Left kidney (tissue), 1 donor: ENCODE measurements at regions not wholly inside any gene's neighbourhood (a gene's known extent, or its start where the extent isn't known, plus 50 kb on each side); places are given as distances from the start of the nearest gene placed in this dataset.
"Not testable (repeated sequence)": the region's sequence is repeated elsewhere in the genome, so short reads cannot be mapped to it uniquely, and the experiment has no call there.

ENCODE experiments used
- DNase-seq: peaks from one replicate; pipeline ENCODE4 v3.0.0-alpha.2; 2013

DNA sequence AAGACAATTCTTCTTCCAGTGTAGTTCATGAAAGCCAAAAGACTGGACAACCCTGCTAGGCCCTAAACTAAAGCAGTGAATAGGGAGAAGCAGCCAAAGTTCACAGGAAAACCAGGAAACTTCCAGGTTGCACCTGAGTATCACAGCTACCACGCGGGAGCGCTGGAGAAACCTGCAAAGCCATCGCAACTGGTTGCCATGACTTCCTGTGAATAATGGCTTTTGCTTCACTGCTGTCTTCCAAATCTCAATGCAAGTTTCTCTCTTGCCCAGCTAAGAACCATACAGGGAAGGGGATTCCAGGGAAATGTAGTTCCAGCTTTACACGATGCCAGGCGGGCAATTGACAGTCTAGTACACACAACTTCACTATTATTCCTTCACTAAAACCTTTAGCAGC, 114.1 kb downstream of the GXYLT1 start:
- DNase-seq = no peak

DNA sequence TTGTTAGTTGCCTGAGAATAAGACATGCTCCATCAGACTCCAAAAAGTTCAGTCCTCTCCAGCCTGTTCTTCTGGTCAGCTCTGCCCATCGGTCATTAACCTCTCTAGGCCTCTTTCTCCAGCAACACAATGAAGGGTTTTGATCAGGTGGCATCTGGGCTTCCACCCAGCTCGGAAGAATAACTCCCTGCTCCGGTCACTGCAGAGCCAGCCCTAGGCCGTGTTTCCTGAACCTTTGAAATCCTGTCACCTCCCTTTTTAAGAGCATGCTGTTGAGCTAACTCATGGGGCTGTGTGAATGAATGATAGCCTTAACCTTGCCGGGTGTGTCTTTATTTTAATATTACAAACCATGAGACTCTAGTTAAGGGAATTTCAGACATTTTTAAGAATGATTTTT, 117.1 kb downstream of the GXYLT1 start:
- DNase-seq = no peak

DNA sequence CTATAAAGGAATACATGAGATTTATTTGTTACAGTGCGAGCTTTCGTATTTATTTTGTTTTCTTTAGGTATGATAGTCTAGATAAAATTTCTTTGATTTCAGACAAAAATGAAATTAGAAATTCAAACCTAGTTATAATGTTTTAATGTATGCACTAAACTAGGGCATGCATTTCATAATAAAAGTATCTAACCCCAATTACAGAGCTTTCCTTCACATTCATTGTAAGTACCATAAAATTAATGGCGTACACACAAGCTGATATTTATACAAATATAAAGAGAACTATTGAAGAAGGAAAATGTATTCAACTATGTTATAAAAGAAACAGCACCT, 120.2 kb downstream of the GXYLT1 start:
- no peak for DNase-seq

DNA sequence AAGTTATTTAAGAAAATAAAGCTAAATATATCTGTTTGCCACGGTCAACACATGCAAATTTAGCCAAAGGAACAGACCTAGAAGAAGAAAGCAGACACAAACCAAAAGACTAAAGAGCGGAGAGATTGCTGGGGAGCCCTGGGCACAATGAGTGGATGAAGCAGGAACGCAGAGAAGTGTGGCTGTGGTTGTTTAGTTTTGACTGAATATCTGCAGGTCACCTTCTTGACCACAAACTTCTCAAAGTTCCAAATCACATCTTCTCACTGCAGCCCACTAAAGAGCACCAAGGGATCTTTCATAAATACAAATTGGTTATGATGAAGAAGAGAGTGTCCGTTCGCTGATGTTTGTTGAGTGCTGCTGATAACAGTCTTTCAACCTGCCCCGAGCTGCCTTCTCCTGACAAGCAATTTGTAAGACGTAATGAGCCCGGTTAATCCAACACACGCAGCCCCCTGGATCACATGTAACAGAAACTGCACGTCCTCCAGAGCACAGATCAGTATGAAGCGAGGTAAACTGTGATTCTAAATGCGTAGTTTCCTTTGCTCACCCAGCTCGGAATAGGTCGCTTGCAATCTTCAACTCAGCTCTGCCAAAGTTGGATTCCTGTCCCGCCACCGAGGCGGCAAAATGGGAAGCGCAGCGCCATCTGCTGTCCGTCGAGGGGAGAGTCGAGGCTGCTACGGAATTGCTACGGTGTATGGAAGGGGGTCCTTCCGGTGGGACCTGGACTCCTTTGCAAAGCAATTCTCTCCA, 120.8 kb downstream of the GXYLT1 start:
- peak; percentile 81 for DNase-seq

DNA sequence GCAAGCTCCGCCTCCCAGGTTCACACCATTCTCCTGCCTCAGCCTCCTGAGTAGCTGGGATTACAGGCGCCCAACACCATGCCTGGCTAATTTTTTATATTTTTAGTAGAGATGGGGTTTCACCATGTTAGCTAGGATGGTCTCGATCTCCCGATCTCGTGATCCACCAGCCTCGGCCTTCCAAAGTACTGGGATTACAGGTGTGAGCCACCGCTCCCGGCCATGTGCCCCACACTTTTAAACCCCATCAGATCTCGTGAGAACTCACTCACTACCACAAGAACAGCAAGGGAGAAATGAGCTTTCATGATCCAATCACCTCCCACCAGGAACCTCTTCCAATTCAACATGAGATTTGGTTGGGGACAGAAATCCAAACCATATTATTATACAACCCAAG, 122.7 kb downstream of the GXYLT1 start:
- DNase-seq = not testable (repeated sequence)

DNA sequence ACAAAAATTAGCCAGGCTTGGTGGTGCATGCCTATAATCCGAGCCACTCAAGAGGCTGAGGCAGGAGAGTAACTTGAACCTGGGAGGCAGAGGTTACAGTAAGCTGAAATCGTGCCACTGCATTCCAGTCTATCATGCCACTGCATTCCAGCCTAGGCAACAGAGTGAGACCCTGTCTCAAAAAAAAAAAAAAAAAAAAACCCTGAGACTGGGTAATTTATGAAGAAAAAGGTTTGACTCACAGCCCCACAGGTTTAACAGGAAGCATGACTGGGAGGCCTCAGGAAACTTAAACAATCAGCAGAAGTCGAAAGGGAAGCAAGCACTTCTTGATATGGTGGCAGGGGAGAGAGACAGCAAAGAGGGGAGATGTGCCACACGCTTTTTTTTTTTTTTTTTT, 123.2 kb downstream of the GXYLT1 start:
- peak; percentile 14 for DNase-seq

DNA sequence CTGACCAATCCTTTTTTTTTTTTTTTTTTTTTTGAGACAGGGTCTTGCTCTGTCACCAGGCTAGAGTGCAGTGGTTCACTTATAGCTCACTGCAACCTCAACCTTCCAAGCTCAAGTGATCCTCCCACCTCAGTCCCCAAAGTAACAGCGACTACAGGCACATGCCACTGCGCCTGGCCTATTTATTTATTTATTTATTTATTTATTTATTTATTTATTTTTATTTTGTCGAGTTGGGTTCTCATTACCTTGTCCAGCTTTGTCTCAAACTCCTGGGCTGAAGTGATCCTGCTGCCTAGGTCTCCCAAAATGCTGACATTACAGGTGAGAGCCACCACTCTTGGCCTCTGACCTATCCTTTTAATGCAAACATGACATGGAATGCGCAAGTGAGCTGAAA, 124.4 kb downstream of the GXYLT1 start:
- no peak for DNase-seq

DNA sequence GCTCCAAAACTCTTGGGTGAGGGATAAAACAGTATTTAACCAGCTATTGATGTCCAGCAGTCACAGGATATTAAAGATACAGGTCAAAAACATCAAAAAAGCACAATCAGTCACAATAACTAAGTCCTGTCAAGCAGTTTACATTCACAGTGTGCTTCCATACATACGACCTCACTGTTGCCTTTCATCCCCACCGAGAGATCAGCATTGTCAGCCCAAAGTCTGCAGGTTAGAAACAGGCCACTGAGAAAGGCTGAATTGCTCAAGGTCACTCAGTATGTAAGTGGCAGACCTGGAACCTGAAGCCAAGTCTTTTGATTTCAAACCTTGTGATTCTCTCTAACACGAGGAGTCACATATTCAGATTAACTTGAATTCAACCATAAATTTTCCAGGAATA, 124.9 kb downstream of the GXYLT1 start:
- DNase-seq = no peak

DNA sequence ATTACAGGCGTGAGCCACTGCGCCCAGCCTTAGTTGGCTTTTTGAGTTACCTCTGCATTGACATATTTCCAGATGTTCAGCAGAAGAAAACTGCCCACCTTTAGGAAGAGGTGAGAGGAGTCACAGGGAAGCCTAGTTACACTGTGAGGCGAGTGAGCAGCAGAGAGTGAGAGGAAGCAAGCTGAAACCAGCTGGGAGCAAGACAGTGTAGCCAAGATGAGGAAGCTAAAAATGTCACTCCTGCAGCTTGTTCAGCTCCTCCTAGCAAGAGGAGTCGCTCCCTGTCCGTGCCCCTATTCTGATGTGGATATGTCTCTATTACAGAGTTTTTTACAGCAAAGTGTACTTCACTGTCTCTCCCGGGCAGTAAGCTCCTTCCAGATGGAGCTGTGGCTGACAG, 127.6 kb downstream of the GXYLT1 start:
- DNase-seq = no peak

DNA sequence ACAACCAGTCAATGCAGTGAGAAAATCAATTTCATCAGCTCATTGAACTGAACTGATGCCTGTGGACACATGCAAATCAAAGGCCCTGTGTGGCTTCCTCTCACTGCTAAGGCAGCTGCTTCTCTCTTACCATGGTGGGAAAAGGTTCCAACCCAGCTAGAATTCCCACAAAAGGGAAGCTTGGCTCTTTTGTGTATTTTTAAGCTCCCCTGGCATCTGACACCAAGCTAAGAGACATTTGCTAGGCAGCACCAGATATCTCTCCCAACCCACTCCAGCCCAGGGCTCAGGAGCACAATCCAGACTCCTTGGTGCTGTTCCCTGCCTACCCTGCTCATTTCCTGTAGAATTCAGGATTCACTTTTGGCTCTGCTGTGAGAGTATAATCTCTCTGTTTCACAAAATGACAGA, 129.6 kb downstream of the GXYLT1 start:
- DNase-seq = no peak

DNA sequence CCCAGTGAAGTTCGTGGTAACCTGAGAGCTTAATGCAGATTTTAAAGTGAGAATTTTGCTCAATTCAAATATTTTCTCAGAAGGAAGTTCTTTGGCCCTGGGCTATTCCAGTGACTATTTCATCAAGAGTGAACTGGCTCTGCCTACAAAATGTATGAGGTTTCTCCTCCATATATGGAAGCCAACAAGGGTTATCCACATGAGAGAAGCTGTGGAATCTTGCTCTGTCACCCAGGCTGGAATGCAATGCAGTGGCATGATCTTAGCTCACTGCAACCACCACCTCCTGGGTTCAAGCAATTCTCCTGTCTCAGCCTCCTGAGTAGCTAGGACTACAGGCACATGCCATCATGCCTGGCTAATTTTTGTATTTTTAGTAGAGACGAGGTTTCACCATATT, 132.2 kb downstream of the GXYLT1 start:
- DNase-seq = not testable (repeated sequence)

DNA sequence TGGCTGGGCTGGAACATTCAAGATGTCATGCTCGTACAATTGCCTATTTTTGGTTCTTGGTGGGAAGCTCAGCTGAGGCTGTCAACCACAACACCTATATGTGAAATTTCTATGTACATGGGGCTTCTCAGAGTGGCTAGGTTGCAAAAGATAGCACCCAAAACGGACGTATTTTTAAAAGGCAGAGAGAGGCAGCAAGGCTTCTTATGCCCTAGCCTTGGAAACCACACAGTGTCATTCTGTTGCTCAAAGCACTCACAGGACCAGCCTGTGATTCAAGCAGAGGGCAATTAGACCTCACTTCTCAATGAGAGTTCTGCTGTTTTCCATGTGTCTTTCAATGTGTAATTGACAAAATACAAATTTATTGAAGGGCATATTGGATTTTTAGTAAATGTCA, 134.0 kb downstream of the GXYLT1 start:
- no peak for DNase-seq

DNA sequence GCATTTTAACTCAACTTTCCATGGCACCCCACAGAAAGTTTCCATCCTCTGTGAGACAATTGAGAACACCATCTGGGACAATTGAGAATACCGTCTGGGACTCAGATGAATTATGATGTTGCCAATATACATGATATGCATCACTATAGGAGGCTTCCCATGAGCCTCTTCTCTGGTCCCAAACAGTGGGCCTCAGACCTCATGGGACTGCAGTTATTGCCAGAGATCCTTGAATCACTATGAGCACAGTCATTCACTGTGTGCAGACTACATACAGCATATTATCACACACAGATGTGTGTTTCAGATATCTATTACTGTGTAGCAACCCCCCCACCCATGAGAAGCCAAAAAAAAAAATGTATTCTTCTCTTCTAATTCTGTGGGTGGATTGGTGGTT, 134.4 kb downstream of the GXYLT1 start:
- no peak for DNase-seq

DNA sequence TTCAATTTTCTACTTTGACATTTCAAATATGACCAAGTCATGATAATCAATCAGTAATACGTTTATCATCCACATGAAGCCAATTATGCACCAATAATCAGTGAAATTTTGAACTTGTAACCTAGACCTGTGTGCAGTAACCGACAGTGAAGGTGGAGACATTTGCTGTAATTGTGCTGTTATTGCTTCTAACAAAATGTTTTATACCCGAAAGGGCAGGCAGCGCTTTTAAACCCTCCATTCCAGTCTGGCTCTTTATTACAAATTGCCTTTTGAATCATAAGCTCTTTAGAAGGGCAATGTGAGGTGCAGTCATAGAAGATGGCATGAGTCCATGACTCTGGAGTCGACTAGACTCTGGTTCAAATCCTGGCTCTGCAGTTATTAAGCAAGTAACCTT, 135.7 kb downstream of the GXYLT1 start:
- DNase-seq = no peak

DNA sequence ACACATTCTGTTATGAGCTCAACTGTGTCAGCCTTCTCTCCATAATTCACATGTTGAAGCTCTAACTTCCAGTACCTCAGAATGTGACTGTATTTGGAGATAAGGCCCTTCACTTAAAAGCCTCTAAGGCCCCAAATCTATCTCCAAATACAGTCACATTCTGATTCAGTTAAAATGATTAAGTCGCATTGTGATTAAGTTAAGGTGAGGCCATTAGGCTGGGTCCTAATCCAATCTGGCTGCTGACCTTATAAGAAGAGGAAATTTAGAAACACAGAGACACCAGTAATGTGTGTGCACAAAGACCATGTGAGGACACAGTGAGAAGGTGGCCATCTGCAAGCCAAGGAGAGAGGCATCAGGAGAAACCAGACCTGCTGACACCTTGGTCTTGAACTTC, 141.6 kb downstream of the GXYLT1 start:
- no peak for DNase-seq

DNA sequence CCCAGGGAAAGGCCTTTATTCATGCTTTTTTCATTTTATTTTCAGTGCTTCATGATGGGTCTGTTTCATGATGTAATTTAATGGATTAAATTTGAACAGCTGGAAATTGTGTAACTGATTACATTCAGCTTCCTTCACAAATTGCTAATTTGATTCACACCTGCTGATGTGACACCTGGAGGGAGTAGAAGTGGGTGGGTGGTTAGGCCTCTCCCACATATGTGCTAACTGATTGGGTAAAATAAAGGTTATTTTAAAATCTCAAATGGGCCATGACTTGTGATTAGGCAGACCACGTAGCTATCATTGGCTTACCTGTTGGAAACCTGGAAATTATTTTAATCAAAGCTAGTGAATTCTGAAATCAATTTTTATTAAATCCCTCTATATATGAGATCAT, 142.1 kb downstream of the GXYLT1 start:
- no peak for DNase-seq

DNA sequence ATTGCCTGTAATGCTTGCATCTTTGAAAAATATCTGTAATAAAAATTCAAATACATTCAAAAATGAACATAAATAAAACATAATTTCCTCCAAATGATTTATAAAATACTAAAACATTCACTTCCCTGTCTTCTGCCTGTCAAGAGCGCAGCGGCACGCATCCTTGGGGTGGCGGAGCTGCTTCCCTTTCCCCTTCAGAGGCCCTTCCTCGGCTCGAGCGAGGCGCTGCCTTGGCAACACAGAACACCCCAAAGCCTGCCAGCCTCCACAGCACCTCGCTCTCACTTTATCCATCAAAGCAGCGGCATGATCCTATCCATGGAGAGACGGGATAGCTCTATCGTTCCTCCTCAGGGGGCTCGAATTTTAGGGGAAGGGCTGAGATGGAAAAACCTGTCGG, 146.2 kb downstream of the GXYLT1 start:
- no peak for DNase-seq

DNA sequence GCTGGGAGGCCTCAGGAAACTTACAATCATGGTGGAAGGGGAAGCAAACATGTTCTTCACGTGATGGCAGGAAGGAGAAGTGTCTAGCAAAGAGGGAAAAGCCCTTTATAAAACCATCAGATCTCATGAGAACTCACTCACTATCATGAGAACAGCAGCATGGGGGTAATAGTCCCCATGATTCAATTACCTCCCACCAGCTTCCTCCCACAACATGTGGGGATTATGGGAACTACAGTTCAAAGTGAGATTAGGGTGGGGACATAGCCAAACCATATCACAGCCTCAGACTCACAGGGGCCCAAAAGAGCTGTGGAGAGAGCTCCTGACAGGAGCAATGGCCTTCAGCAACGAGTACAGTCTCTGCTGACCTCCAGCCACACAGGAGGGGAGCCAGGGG, 151.4 kb downstream of the GXYLT1 start:
- no peak for DNase-seq

DNA sequence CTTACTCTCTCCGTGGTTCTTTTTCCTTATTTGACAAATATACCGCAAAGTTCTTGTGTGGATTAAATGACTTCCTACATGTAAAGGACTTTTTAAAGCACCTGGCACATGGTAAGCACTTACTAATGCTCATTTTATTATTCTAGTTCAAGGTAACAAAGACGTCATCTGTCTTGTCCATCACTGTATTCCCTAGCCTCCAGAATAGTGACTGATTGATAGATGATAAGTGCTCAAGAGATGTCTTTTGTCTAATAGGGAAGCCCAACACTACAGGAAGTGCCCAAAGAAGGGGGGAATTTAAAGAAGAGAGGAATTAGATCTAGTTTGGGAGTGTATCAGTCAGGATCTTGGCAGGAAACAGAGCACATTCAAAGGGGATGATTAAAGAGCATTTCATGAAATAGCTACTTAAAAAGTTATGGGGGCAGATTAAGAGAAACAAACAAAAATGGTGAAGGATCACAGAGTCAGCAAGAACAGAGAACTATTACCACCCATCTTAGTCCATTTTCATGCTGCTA, 151.9 kb downstream of the GXYLT1 start:
- no peak for DNase-seq

DNA sequence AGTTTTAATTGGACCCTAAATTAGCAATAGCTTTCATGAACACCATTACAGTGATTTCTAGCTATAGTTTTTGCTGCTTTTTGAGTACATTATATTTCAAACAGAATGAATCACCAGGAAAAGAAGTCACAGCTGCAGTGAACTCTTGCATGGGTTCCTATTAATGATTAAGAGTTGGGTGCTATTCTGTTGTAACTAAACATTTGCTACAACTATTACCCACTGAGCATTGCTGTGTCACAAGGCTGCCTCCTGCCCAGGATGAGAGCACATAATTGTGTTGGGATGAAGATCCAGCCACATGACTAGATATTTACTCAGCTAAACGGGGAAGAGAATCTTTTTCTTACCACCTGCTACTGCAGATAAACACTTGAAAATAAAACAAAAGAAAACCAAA, 152.7 kb downstream of the GXYLT1 start:
- DNase-seq = no peak

DNA sequence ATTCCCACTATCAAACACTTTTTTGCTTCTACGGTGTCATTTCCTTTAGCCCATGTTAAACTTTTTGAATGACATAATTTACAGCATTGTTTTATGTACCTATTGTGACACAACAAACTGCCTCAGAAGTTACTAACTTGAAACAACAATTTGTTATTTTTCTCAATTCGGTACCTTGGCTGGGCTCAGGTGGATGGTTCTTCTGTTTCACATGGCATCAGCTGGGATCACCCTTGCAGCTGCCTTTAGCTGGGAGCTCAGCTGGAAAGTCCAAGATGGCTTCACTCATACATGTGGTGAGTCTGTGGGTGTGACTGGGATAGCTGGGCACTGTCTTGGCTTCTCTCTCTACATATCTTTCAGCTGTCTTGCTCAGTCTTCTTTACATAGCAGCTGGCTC, 156.0 kb downstream of the GXYLT1 start:
- no peak for DNase-seq

DNA sequence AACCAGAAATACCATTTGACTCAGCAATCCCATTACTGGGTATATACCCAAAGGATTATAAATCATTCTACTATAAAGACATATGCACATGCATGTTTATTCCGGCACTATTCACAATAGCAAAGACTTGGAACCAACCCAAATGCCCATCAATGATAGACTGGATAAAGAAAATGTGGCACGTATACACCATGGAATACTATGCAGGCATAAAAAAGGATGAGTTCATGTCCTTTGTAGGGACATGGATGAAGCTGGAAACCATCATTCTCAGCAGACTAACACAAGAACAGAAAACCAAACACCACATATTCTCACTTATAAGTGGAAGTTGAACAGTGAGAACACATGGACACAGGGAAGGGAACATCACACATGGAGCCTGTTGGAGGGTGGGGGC, 158.2 kb downstream of the GXYLT1 start:
- DNase-seq = not testable (repeated sequence)

DNA sequence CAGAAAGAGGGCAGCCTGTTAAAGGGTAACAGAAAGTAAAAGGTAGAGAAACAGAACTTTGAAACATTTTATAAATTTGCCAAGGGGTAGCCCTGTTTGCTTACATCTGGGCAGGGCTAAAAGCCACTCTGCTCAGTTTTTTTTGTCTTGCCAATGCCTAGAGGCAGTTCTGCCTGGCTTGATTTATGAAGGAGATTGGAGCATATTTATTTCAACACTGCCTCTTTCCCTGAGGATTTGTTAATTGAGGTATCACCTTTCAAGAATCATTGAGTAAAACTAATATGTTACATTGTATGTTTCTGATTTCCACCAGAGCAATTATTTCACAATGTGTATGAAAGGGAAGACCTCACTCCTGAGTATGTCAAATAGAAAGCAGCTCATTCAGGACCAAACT, 160.8 kb downstream of the GXYLT1 start:
- no peak for DNase-seq

DNA sequence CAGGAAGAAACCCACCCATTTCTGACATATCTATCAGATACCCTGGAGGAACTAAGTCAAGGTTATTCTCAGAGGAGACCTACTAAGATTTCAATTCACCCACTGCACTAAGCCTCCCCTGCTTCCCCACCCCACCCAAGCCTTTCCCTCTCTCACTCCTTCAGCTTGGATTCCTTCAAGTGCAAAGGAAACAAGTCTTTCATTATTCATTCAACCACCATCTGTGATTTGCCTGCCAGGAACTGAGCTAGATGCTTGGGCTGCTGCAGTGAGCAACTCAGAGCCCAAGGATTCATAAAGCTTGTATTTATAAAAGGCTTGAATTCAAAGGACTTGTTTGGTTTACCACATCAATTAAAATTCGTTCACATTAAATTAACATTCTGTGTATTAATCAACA, 161.3 kb downstream of the GXYLT1 start:
- no peak for DNase-seq

DNA sequence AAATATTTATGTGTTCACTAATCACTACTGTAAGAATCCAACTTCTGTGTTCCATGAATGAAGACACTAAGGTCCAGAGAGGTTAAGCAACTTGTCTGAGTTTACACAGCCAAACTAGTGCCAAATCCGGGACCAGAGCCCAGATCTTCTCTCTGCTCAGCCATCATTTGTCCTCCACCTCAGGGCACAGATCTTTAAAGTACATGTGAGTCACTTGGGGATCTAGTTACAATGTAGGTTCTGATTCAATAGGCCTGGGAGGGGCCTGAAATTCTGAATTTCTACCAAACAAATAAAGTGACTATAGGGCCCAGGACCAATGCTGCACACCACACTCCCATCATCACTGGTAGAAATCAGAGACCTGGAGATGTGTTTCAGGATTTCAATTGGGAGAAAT, 162.9 kb downstream of the GXYLT1 start:
- DNase-seq = no peak
